A673 (cell line): ENCODE measurements at regions not wholly inside any gene's neighbourhood (a gene's known extent, or its start where the extent isn't known, plus 50 kb on each side); places are given as distances from the start of the nearest gene placed in this dataset.

Experiments
- CTCF ChIP-seq: fragments of 300-800, 200-600 bp; sonication (generic); conservative IDR thresholded peaks from 2 replicates; pipeline ENCODE4 v1.5.1; 2017; ENCODE audit warnings: low read depth, mild to moderate bottlenecking, antibody characterized with exemption, low read length, moderate library complexity, mixed read lengths
- EZH2 ChIP-seq: fragments of 200-600 bp; sonication (generic); IDR thresholded peaks from 2 replicates; pipeline ENCODE4 v1.6.1; 2017; ENCODE audit warnings: borderline replicate concordance, low read depth, mild to moderate bottlenecking, mixed read lengths, antibody characterized with exemption, low read length; ENCODE audit not compliant: poor library complexity, severe bottlenecking

DNA sequence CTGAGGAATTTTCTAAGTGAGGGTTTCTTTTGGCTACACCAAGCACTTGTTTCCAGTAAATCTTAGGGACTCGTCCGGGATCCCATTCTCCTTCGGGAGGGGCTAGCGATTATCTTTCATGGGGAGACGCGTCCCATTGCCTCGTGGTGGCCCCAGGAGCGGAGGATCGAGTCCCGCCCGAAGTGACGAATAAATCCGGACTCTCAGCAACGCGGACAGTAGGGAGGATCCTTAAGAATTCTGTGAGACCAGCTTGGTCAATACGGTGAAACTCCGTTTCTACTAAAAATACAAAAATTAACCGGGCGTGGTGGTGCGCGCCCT lies 69.1 kb upstream of the PRSS16 start:
- no peak for TF ChIP-seq EZH2
- no peak for TF ChIP-seq CTCF
